CD4-positive, alpha-beta T cell treated with Interleukin-4 for 1 hour (primary cell): ENCODE measurements at regions not wholly inside any gene's neighbourhood (a gene's known extent, or its start where the extent isn't known, plus 50 kb on each side); places are given as distances from the start of the nearest gene placed in this dataset.

ENCODE experiments used
- DNase-seq, 2 donors: peaks; one replicate each; pipeline ENCODE4 v3.0.0-alpha.2; 2020 to 2022

GRCh38 chr4:126058596-126058995, 743.8 kb downstream of the FAT4 start:
- DNase-seq, result no peak

- no peak for DNase-seq
Observed at GRCh38 chr4:126061655-126062054, 746.9 kb downstream of the FAT4 start.

GRCh38 chr4:126065016-126065415, 750.3 kb downstream of the FAT4 start:
- no peak for DNase-seq

GRCh38 chr4:126071346-126072333, 756.9 kb downstream of the FAT4 start:
- DNase-seq, result no peak

- no peak for DNase-seq
Observed at GRCh38 chr4:126081336-126081735, 766.6 kb downstream of the FAT4 start.

- no peak for DNase-seq
Observed at GRCh38 chr4:126086041-126086440, 771.3 kb downstream of the FAT4 start.

- no peak for DNase-seq
Observed at GRCh38 chr4:126087101-126087500, 772.3 kb downstream of the FAT4 start.

GRCh38 chr4:126097155-126097799, 782.5 kb downstream of the FAT4 start:
- no peak for DNase-seq

- DNase-seq, result no peak
Observed at GRCh38 chr4:126106658-126107057, 791.9 kb downstream of the FAT4 start.

- no peak for DNase-seq
Observed at GRCh38 chr4:126109836-126110235, 795.1 kb downstream of the FAT4 start.

GRCh38 chr4:126113058-126113457, 798.3 kb downstream of the FAT4 start:
- DNase-seq, result no peak

GRCh38 chr4:126123611-126124325, 809.0 kb downstream of the FAT4 start:
- DNase-seq, result no peak

GRCh38 chr4:126124818-126125217, 810.1 kb downstream of the FAT4 start:
- no peak for DNase-seq

- no peak for DNase-seq
Observed at GRCh38 chr4:126130215-126130614, 815.5 kb downstream of the FAT4 start.

GRCh38 chr4:126136922-126137781, 822.4 kb downstream of the FAT4 start:
- DNase-seq, result no peak

- DNase-seq, result no peak
Observed at GRCh38 chr4:126137782-126138170, 823.0 kb downstream of the FAT4 start.

GRCh38 chr4:126144543-126145237, 829.9 kb downstream of the FAT4 start:
- no peak for DNase-seq

GRCh38 chr4:126168484-126168883, 853.7 kb downstream of the FAT4 start:
- no peak for DNase-seq

GRCh38 chr4:126172126-126172525, 857.4 kb downstream of the FAT4 start:
- no peak for DNase-seq

- no peak for DNase-seq
Observed at GRCh38 chr4:126174627-126175026, 859.9 kb downstream of the FAT4 start.

- no peak for DNase-seq
Observed at GRCh38 chr4:126180642-126181041, 865.9 kb downstream of the FAT4 start.

- no peak for DNase-seq
Observed at GRCh38 chr4:126182336-126182735, 867.6 kb downstream of the FAT4 start.
